ENCODE measurements at regions not wholly inside any gene's neighbourhood (a gene's known extent, or its start where the extent isn't known, plus 50 kb on each side); places are given as distances from the start of the nearest gene placed in this dataset.

DNA sequence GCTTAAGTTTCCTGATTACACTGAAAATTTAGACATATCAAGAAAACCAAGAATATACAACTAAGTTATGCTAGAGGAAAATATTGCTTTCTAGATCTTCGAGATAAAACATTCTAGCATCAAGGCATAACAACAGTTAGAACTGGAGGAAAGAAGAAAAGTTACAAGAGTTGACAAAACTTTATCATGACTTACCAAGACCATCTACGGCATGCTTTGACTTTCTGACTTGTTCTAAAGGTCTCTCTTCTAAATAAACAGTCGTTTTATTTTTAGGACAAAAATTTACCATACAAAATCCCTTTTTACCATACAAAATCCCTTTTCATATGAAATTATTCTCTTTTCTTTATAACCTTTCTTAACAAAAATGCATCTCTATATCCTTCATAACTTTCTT lies 1110.1 kb upstream of the CDH10 start:
- TF ChIP-seq TARDBP (IDR thresholded peaks at IDR 0.05) (no peak), PKNOX1 (IDR thresholded peaks at IDR 0.05) (no peak), ELF4 (IDR thresholded peaks at IDR 0.05) (no peak), SUZ12 (IDR thresholded peaks at IDR 0.05) (no peak), BHLHE40 (IDR thresholded peaks at IDR 0.05; ENCODE audit: borderline replicate concordance) (no peak), FOXK2 (IDR thresholded peaks at IDR 0.05) (no peak), SP1 (IDR thresholded peaks at IDR 0.05) (no peak), FOXA1 (IDR thresholded peaks at IDR 0.05) (no peak), FOXM1 (IDR thresholded peaks at IDR 0.05; ENCODE audit: borderline replicate concordance) (no peak), HDGF (IDR thresholded peaks at IDR 0.05; ENCODE audit: borderline replicate concordance) (no peak)
